GM12865 (cell line): ENCODE measurements at regions not wholly inside any gene's neighbourhood (a gene's known extent, or its start where the extent isn't known, plus 50 kb on each side); places are given as distances from the start of the nearest gene placed in this dataset.

Experiments
- DNase-seq: peaks from one replicate; pipeline ENCODE4 v3.0.0; 2010; ENCODE audit warnings: low read depth
- H3K4me3 ChIP-seq: 2 replicates; pipeline ENCODE4 v1.5.1; 2011; ENCODE audit warnings: mild to moderate bottlenecking, low read depth, low read length, control low read depth
- CTCF ChIP-seq: IDR thresholded peaks from 2 replicates; pipeline ENCODE4 v1.5.1; 2011; ENCODE audit warnings: low read length, control low read depth, low read depth, inconsistent platforms; ENCODE audit not compliant: insufficient read depth; ENCODE audit errors: missing control alignments

GRCh38 chr6:16060039-16060438 is 68.8 kb upstream of the MYLIP start:
- no peak overlapping the region for H3K4me3 ChIP-seq
- DNase-seq = no peak
- TF ChIP-seq CTCF = no peak

- no peak overlapping the region for H3K4me3 ChIP-seq
- no peak for TF ChIP-seq CTCF
- DNase-seq = no peak
These were observed 69.4 kb upstream of the MYLIP start for GRCh38 chr6:16059496-16059895.

- DNase-seq = no peak
- TF ChIP-seq CTCF = no peak
- H3K4me3 ChIP-seq = no peak overlapping the region
These were observed 69.9 kb upstream of the MYLIP start for GRCh38 chr6:16058929-16059345.

- no peak for TF ChIP-seq CTCF
- DNase-seq = no peak
- H3K4me3 ChIP-seq = no peak overlapping the region
These were observed 70.5 kb upstream of the MYLIP start for GRCh38 chr6:16058201-16058928.

- no peak for DNase-seq
- H3K4me3 ChIP-seq = no peak overlapping the region
- no peak for TF ChIP-seq CTCF
These were observed 71.4 kb upstream of the MYLIP start for GRCh38 chr6:16057446-16057845.

GRCh38 chr6:16056263-16056870 is 72.5 kb upstream of the MYLIP start:
- no peak for TF ChIP-seq CTCF
- H3K4me3 ChIP-seq = peak overlapping the region; percentile 31
- DNase-seq = peak; percentile 27
